ENCODE measurements at regions not wholly inside any gene's neighbourhood (a gene's known extent, or its start where the extent isn't known, plus 50 kb on each side); places are given as distances from the start of the nearest gene placed in this dataset.

- Mint-ChIP-seq H3K27me3 (ENCODE audit: insufficient read depth, unreplicated experiment) (peaks cover 3% of the 10 kb centered on the region), H3K27ac (ENCODE audit: unreplicated experiment) (no peak overlapping the region), H3K4me1 (ENCODE audit: low read depth, unreplicated experiment) (no peaks in the 10 kb centered on the region), H3K4me3 (ENCODE audit: unreplicated experiment) (no peak overlapping the region), H3K9me3 (ENCODE audit: unreplicated experiment) (no peaks in the 10 kb centered on the region), H3K36me3 (ENCODE audit: insufficient read depth, unreplicated experiment) (no peaks in the 10 kb centered on the region)
- ChIA-PET POLR2A (no interaction called here), CTCF (no interaction called here)
- no peak for DNase-seq
- Histone ChIP-seq H3K27me3 (replicated peaks; ENCODE audit: control insufficient read depth, insufficient read depth, low read length) (no peaks in the 10 kb centered on the region), H3K4me1 (no peaks in the 10 kb centered on the region), H3K36me3 (ENCODE audit: control insufficient read depth, insufficient read depth, low read length) (no peaks in the 10 kb centered on the region), H3K9me3 (no peaks in the 10 kb centered on the region), H3K4me3 (ENCODE audit: low read depth, low read length) (no peak overlapping the region)
- TF ChIP-seq CTCF (IDR thresholded peaks at IDR 0.05; ENCODE audit: insufficient read depth in 1 of 2, low read depth in 1 of 2, low read length in 1 of 2, severe bottlenecking in 1 of 2, unreplicated experiment in 1 of 2), result no peak
- intact Hi-C loops (cut with micrococcal nuclease; ENCODE audit: unreplicated experiment), result no loop called here
- no TSS peak for BruUV-seq (replicated peaks)
Measured at GRCh38 chr2:142670362-142670761, 207.1 kb upstream of the KYNU start.

GRCh38 chr2:142668420-142668819 is 209.0 kb upstream of the KYNU start:
- TF ChIP-seq CTCF (IDR thresholded peaks at IDR 0.05; ENCODE audit: insufficient read depth in 1 of 2, low read depth in 1 of 2, low read length in 1 of 2, severe bottlenecking in 1 of 2, unreplicated experiment in 1 of 2), result no peak
- DNase-seq, result no peak
- POLR2A ChIA-PET, result no interaction called here
- H3K4me3 Mint-ChIP-seq (ENCODE audit: unreplicated experiment), result no peak overlapping the region
- Histone ChIP-seq H3K9me3 (no peaks in the 10 kb centered on the region), H3K27me3 (replicated peaks; ENCODE audit: control insufficient read depth, insufficient read depth, low read length) (no peaks in the 10 kb centered on the region), H3K4me3 (ENCODE audit: low read depth, low read length) (no peak overlapping the region), H3K4me1 (no peaks in the 10 kb centered on the region), H3K36me3 (ENCODE audit: control insufficient read depth, insufficient read depth, low read length) (no peaks in the 10 kb centered on the region)
- peaks cover 3% of the 10 kb centered on the region for H3K27me3 Mint-ChIP-seq (ENCODE audit: insufficient read depth, unreplicated experiment)
- no TSS peak for BruUV-seq (replicated peaks)
- no peaks in the 10 kb centered on the region for H3K4me1 Mint-ChIP-seq (ENCODE audit: low read depth, unreplicated experiment)
- H3K9me3 Mint-ChIP-seq (ENCODE audit: unreplicated experiment), result no peaks in the 10 kb centered on the region
- no peaks in the 10 kb centered on the region for H3K36me3 Mint-ChIP-seq (ENCODE audit: insufficient read depth, unreplicated experiment)
- H3K27ac Mint-ChIP-seq (ENCODE audit: unreplicated experiment), result no peak overlapping the region
- CTCF ChIA-PET, result no interaction called here
- intact Hi-C loops (cut with micrococcal nuclease; ENCODE audit: unreplicated experiment), result no loop called here

- Mint-ChIP-seq H3K27me3 (ENCODE audit: insufficient read depth, unreplicated experiment) (no peaks in the 10 kb centered on the region), H3K4me1 (ENCODE audit: low read depth, unreplicated experiment) (no peaks in the 10 kb centered on the region), H3K9me3 (ENCODE audit: unreplicated experiment) (no peaks in the 10 kb centered on the region), H3K36me3 (ENCODE audit: insufficient read depth, unreplicated experiment) (no peaks in the 10 kb centered on the region), H3K4me3 (ENCODE audit: unreplicated experiment) (no peak overlapping the region), H3K27ac (ENCODE audit: unreplicated experiment) (no peak overlapping the region)
- Histone ChIP-seq H3K27me3 (replicated peaks; ENCODE audit: control insufficient read depth, insufficient read depth, low read length) (no peaks in the 10 kb centered on the region), H3K9me3 (no peaks in the 10 kb centered on the region), H3K4me3 (ENCODE audit: low read depth, low read length) (no peak overlapping the region), H3K36me3 (ENCODE audit: control insufficient read depth, insufficient read depth, low read length) (no peaks in the 10 kb centered on the region), H3K4me1 (no peaks in the 10 kb centered on the region)
- CTCF ChIA-PET, result no interaction called here
- BruUV-seq (replicated peaks), result no TSS peak
- POLR2A ChIA-PET, result no interaction called here
- no peak for TF ChIP-seq CTCF (IDR thresholded peaks at IDR 0.05; ENCODE audit: insufficient read depth in 1 of 2, low read depth in 1 of 2, low read length in 1 of 2, severe bottlenecking in 1 of 2, unreplicated experiment in 1 of 2)
- intact Hi-C loops (cut with micrococcal nuclease; ENCODE audit: unreplicated experiment), result no loop called here
- no peak for DNase-seq
Measured at GRCh38 chr2:142665241-142665640, 212.2 kb upstream of the KYNU start.

Data from Caco-2 (cell line).